BE2C (cell line): ENCODE measurements at regions not wholly inside any gene's neighbourhood (a gene's known extent, or its start where the extent isn't known, plus 50 kb on each side); places are given as distances from the start of the nearest gene placed in this dataset.

Experiments used
- DNase-seq: peaks from one replicate; pipeline ENCODE4 v3.0.0-alpha.2; 2020
- H3K27me3 ChIP-seq: fragments of 250-450 bp; sonication (Bioruptor Pico); 2 replicates; pipeline ENCODE4 v1.5.1; 2020; ENCODE audit warnings: mild to moderate bottlenecking
- H3K36me3 ChIP-seq: fragments of 250-450 bp; sonication (Bioruptor Pico); 2 replicates; pipeline ENCODE4 v1.5.1; 2020; ENCODE audit warnings: mild to moderate bottlenecking
- H3K4me1 ChIP-seq: fragments of 250-450 bp; sonication (Bioruptor Pico); 2 replicates; pipeline ENCODE4 v1.5.1; 2020
- H3K4me3 ChIP-seq: 2 replicates; pipeline ENCODE4 v1.5.1; 2011; ENCODE audit warnings: low read depth, low read length
- H3K9me3 ChIP-seq: fragments of 250-450 bp; sonication (Bioruptor Pico); 2 replicates; pipeline ENCODE4 v1.5.1; 2020
- CTCF ChIP-seq: IDR thresholded peaks from 2 replicates; pipeline ENCODE4 v1.5.1; 2012; ENCODE audit warnings: mild to moderate bottlenecking, low read depth, low read length

- H3K4me3 ChIP-seq, result no peak overlapping the region
- no peaks in the 10 kb centered on the region for H3K4me1 ChIP-seq
- no peaks in the 10 kb centered on the region for H3K9me3 ChIP-seq
- no peaks in the 10 kb centered on the region for H3K27me3 ChIP-seq
- no peak for DNase-seq
- H3K36me3 ChIP-seq, result no peaks in the 10 kb centered on the region
- TF ChIP-seq CTCF, result no peak
These were observed 510.2 kb upstream of the ZWINT start for GRCh38 chr10:56871160-56871668.

GRCh38 chr10:56867236-56867635, 506.2 kb upstream of the ZWINT start:
- no peak for TF ChIP-seq CTCF
- Histone ChIP-seq H3K4me1 (no peaks in the 10 kb centered on the region), H3K9me3 (no peaks in the 10 kb centered on the region), H3K27me3 (no peaks in the 10 kb centered on the region), H3K4me3 (no peak overlapping the region), H3K36me3 (no peaks in the 10 kb centered on the region)
- no peak for DNase-seq

GRCh38 chr10:56856569-56856968, 495.5 kb upstream of the ZWINT start:
- no peak for TF ChIP-seq CTCF
- no peaks in the 10 kb centered on the region for H3K27me3 ChIP-seq
- no peaks in the 10 kb centered on the region for H3K36me3 ChIP-seq
- H3K4me3 ChIP-seq, result no peak overlapping the region
- DNase-seq, result no peak
- H3K9me3 ChIP-seq, result no peaks in the 10 kb centered on the region
- no peaks in the 10 kb centered on the region for H3K4me1 ChIP-seq

- no peaks in the 10 kb centered on the region for H3K36me3 ChIP-seq
- no peak for TF ChIP-seq CTCF
- no peaks in the 10 kb centered on the region for H3K4me1 ChIP-seq
- no peak for DNase-seq
- no peaks in the 10 kb centered on the region for H3K27me3 ChIP-seq
- H3K4me3 ChIP-seq, result no peak overlapping the region
- H3K9me3 ChIP-seq, result no peaks in the 10 kb centered on the region
These were observed 484.0 kb upstream of the ZWINT start for GRCh38 chr10:56844978-56845529.

GRCh38 chr10:56836659-56837058, 475.6 kb upstream of the ZWINT start:
- no peaks in the 10 kb centered on the region for H3K9me3 ChIP-seq
- no peak for TF ChIP-seq CTCF
- H3K27me3 ChIP-seq, result no peaks in the 10 kb centered on the region
- H3K4me3 ChIP-seq, result no peak overlapping the region
- no peak for DNase-seq
- no peaks in the 10 kb centered on the region for H3K4me1 ChIP-seq
- no peaks in the 10 kb centered on the region for H3K36me3 ChIP-seq

GRCh38 chr10:56831681-56832080, 470.6 kb upstream of the ZWINT start:
- no peak for DNase-seq
- no peak for TF ChIP-seq CTCF
- Histone ChIP-seq H3K27me3 (no peaks in the 10 kb centered on the region), H3K9me3 (no peaks in the 10 kb centered on the region), H3K4me3 (no peak overlapping the region), H3K4me1 (no peaks in the 10 kb centered on the region), H3K36me3 (no peaks in the 10 kb centered on the region)
